Naive thymus-derived CD8-positive, alpha-beta T cell (primary cell): ENCODE measurements at regions not wholly inside any gene's neighbourhood (a gene's known extent, or its start where the extent isn't known, plus 50 kb on each side); places are given as distances from the start of the nearest gene placed in this dataset.
"Not testable (repeated sequence)": the region's sequence is repeated elsewhere in the genome, so short reads cannot be mapped to it uniquely, and the experiment has no call there.

ENCODE experiments used
- ATAC-seq, 2 donors: fragments of 150-1000 bp; cut with Tn5 transposase in 1 of 2; sonication (Bioruptor Pico), chemical (Tn5 transposase) in 1 of 2; 1 replicate in 1 of 2; 2 replicates in 1 of 2; pipeline ENCODE4 v1.10.0; 2021; ENCODE audit warnings: mild to moderate bottlenecking in 2 of 2, moderate library complexity in 2 of 2
- POLR2A ChIA-PET: fragments of 350-600 bp; sonication (Branson Sonifier 250); formaldehyde crosslinking; loops from one replicate; lab custom pipeline; 2021; ENCODE audit warnings: antibody characterized with exemption; lab: Charles Lee
- DNase-seq, 10 donors: peaks; one replicate each; pipeline versions ENCODE4 v3.0.0 to v3.0.0-alpha.2; 2020 to 2022
- H3K27ac Mint-ChIP-seq, 10 donors: one replicate each; pipeline ENCODE4 v1.8.0; 2020 to 2022; ENCODE audit warnings: mild to moderate bottlenecking in 10 of 10, mixed read lengths in 10 of 10, moderate library complexity in 4 of 10, inconsistent platforms in 1 of 10
- H3K27me3 Mint-ChIP-seq, 5 donors: one replicate each; pipeline ENCODE4 v1.8.0; 2021 to 2022; ENCODE audit warnings: mixed read lengths in 5 of 5
- H3K36me3 Mint-ChIP-seq, 3 donors: one replicate each; pipeline ENCODE4 v1.8.0; 2020 to 2022; ENCODE audit warnings: mixed read lengths in 3 of 3, mild to moderate bottlenecking in 2 of 3, inconsistent platforms in 1 of 3
- H3K4me1 Mint-ChIP-seq, 4 donors: one replicate each; pipeline ENCODE4 v1.8.0; 2021 to 2022; ENCODE audit warnings: mixed read lengths in 4 of 4
- H3K4me3 Mint-ChIP-seq, 10 donors: one replicate each; pipeline ENCODE4 v1.8.0; 2020 to 2022; ENCODE audit warnings: mild to moderate bottlenecking in 10 of 10, mixed read lengths in 10 of 10, moderate library complexity in 6 of 10, inconsistent platforms in 1 of 10
- H3K9me3 Mint-ChIP-seq, 9 donors: one replicate each; pipeline ENCODE4 v1.8.0; 2020 to 2022; ENCODE audit warnings: mixed read lengths in 9 of 9, mild to moderate bottlenecking in 3 of 9, inconsistent platforms in 1 of 9, moderate library complexity in 1 of 9

DNA sequence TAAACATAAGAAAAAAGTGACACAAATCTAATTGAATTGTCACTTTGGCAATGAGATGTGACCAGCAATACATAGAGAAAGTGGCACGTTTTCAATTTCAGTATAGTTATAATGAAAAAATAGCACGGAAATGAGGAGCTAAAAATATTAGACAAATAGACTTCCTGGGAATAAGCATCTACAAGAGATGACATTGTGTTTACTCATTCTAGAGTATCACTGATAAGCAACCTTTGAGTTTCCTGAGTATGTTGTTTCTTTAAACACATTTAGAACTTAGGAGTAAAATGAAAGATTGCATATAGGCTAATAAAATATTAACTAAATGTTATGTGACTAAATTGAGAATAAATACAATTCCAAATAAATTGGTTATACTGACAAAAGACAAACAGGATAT, 207.1 kb upstream of the SLITRK6 start:
- H3K4me1 Mint-ChIP-seq, result no peaks in the 10 kb centered on the region
- H3K4me3 Mint-ChIP-seq, result no peak overlapping the region
- POLR2A ChIA-PET, result no interaction called here
- no peak overlapping the region for H3K27ac Mint-ChIP-seq
- no peaks in the 10 kb centered on the region for H3K27me3 Mint-ChIP-seq
- no peak for DNase-seq
- H3K36me3 Mint-ChIP-seq, result no peaks in the 10 kb centered on the region
- peaks cover 0 to 16% (median 4%) of the 10 kb centered on the region in 9 donors for H3K9me3 Mint-ChIP-seq
- ATAC-seq, result no peak

DNA sequence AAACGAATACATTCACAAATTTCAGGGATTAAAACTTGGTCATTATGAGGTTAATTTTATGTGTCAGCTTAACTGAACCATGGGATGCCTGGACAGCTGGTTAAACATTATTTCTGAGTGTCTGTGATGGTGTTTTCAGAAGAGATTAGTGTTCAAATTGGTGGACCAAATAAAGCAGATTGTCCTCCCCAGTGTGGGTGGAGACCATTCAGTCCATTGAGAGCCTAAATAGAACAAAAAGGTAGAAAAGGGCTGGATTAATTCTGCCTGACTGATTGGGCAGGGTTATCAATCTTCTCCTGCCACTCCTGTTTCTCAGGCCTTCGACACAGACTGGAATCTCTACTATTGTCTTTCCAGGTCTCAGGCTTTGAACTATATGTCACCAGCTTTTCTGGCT, 203.8 kb upstream of the SLITRK6 start:
- ATAC-seq (no peak), DNase-seq (no peak)
- Mint-ChIP-seq H3K27me3 (no peaks in the 10 kb centered on the region), H3K9me3 (peaks cover 0 to 9% (median 0%) of the 10 kb centered on the region in 9 donors), H3K4me1 (no peaks in the 10 kb centered on the region), H3K4me3 (no peak overlapping the region), H3K36me3 (no peaks in the 10 kb centered on the region), H3K27ac (no peak overlapping the region)
- POLR2A ChIA-PET, result no interaction called here

DNA sequence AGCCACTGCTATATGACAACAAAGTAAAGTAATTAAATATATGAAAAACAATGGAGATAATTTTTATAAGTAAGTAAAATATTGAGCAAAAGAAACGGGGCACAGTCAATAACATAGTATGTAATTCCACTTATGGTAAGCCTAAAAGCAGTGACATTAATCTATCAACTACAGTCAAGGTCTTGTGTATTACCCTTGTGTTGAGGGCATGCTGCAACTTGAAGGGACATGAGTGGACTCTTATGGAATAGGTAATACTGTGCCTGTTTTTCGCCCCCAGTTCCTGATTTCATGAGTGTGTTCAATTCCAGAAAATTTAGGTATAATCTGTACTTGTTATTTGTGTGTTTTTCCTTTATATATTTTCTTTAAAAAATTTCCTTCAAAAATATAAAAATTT, 201.3 kb upstream of the SLITRK6 start:
- Mint-ChIP-seq H3K4me3 (no peak overlapping the region), H3K9me3 (peaks cover 0 to 2% (median 0%) of the 10 kb centered on the region in 9 donors), H3K27me3 (no peaks in the 10 kb centered on the region), H3K27ac (no peak overlapping the region), H3K4me1 (no peaks in the 10 kb centered on the region), H3K36me3 (no peaks in the 10 kb centered on the region)
- DNase-seq (no peak), ATAC-seq (no peak)
- POLR2A ChIA-PET, result no interaction called here

DNA sequence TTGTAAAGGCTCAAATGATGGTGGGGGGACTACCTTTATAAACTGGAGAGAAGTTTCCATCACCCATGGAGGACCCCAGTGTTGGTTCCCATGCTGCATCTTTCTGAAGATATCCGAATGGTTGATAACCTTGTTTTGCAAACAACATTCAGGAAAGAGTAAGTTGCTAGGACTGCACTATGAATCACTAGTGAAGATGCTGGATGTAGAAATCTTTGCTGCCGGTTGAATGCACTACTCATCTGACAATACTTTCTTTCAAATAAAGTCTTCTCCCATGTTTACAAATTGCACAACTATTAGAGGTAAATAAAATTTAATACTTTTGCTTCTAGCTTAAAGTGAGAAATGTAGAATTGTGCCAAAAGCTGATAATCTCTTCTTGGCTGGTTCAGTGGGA, 198.4 kb upstream of the SLITRK6 start:
- H3K36me3 Mint-ChIP-seq, result no peaks in the 10 kb centered on the region

DNA sequence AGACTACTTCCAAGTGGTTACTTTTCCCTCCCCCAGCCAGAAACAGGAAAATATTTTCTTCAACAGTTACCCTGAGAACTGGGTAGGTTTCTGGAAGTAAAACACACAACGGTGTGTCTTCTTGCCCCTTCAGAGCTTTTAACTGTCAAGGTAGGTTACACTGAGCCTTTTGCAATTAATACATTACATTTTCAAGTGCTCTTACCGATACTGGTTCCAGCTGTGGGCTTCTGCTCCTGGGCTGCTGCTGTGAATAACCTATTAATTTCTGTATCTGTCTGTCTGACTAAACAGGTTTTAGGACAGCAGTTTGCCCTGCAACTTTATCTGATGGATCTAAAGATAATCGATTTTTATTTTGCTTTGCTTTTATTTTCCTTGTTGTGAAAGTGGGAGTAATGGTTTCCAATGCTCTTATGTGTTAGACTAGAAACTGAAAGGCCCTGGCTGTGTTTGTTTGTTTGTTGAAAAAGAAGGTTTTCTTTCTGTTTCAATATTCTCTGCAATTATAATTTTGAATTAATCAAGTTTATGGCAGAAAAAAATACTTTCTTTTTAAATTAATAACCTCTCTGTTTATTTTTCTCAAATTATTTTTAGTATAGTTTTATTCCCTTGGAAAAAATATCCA, 196.7 kb upstream of the SLITRK6 start:
- ATAC-seq (no peak), DNase-seq (no peak)
- no peak overlapping the region for H3K27ac Mint-ChIP-seq
- no peaks in the 10 kb centered on the region for H3K4me1 Mint-ChIP-seq
- peaks cover 0 to 21% (median 0%) of the 10 kb centered on the region in 9 donors for H3K9me3 Mint-ChIP-seq
- H3K36me3 Mint-ChIP-seq, result no peaks in the 10 kb centered on the region
- H3K27me3 Mint-ChIP-seq, result no peaks in the 10 kb centered on the region
- H3K4me3 Mint-ChIP-seq, result no peak overlapping the region
- POLR2A ChIA-PET, result no interaction called here

More for the DNA sequence above, 198.4 kb upstream of the SLITRK6 start:
- no peaks in the 10 kb centered on the region for H3K4me1 Mint-ChIP-seq
- ATAC-seq (no peak), DNase-seq (no peak)
- POLR2A ChIA-PET, result no interaction called here
- peaks cover 0 to 21% (median 0%) of the 10 kb centered on the region in 9 donors for H3K9me3 Mint-ChIP-seq
- no peak overlapping the region for H3K4me3 Mint-ChIP-seq
- no peak overlapping the region for H3K27ac Mint-ChIP-seq
- no peaks in the 10 kb centered on the region for H3K27me3 Mint-ChIP-seq

DNA sequence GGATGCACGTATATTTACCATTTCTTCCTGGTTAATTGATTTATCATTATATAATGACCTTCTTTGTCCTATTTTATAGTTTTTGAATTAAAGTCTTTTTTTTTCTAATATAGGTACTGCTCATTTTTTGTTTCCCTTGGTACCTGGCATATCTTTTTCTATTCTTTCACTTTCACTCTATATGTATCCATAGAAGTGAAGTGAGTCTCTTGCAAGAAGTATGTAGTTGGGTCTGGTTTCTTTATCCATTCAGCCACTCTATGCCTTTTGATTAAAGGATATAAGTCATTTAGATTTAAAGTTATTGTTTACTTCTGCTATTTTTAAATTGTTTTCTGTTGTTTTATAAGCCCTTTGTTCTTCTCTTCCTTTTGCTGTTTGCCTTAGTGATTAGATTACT, 194.3 kb upstream of the SLITRK6 start:
- ATAC-seq (no peak), DNase-seq (no peak)
- Mint-ChIP-seq H3K27ac (no peak overlapping the region), H3K4me1 (no peaks in the 10 kb centered on the region), H3K4me3 (no peak overlapping the region), H3K36me3 (no peaks in the 10 kb centered on the region), H3K9me3 (peaks cover 0 to 24% (median 5%) of the 10 kb centered on the region in 9 donors), H3K27me3 (no peaks in the 10 kb centered on the region)
- POLR2A ChIA-PET, result no interaction called here

DNA sequence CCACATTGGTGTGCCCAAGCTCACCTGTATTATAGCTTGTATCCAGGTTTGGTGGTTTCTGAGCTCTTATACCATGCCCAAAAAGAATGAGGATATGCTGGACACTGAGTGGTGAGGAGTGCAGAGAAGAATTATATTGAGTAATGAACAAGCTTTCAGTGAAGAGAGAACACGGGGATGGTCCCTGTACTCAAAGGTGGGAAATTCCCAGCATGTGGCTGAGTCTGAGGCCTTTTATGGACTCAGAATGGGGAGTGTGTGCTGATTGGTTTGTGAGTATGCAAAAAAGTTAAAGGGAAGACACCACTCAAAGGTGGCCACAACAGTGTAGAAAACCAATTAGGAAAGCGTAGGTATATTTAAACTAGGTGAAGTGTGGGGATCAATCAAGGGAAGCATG, 191.2 kb upstream of the SLITRK6 start:
- H3K4me1 Mint-ChIP-seq, result no peaks in the 10 kb centered on the region
- DNase-seq (no peak), ATAC-seq (no peak)
- H3K9me3 Mint-ChIP-seq, result peaks cover 0 to 29% (median 7%) of the 10 kb centered on the region in 9 donors
- POLR2A ChIA-PET, result no interaction called here
- H3K36me3 Mint-ChIP-seq, result no peaks in the 10 kb centered on the region
- H3K27me3 Mint-ChIP-seq, result no peaks in the 10 kb centered on the region
- H3K4me3 Mint-ChIP-seq, result peak overlapping the region in 1 of 10 donors; percentile 57
- H3K27ac Mint-ChIP-seq, result no peak overlapping the region

DNA sequence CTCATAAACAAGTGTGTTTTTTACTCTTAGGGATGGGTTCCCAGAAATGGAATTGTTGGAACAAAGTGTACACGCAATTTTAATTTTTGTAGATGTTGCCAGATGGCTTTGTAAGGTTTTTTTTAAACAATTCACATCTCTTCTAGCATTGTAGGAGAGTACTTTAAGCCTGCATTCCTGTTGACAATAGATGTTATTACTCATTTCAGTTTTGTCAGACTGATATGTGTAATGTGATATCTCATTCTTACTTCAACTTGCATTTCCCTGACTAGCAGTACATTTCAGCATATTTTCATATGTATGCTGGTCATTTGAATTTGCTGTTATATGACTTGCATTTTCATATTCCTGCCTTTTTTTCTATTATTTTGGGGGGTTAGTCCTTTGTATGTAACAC, 186.6 kb upstream of the SLITRK6 start:
- Mint-ChIP-seq H3K27me3 (no peaks in the 10 kb centered on the region), H3K4me1 (no peaks in the 10 kb centered on the region), H3K36me3 (no peaks in the 10 kb centered on the region), H3K27ac (no peak overlapping the region), H3K4me3 (no peak overlapping the region), H3K9me3 (peaks cover 3 to 14% (median 10%) of the 10 kb centered on the region in 9 donors)
- POLR2A ChIA-PET, result no interaction called here
- no peak for DNase-seq
- no peak for ATAC-seq

DNA sequence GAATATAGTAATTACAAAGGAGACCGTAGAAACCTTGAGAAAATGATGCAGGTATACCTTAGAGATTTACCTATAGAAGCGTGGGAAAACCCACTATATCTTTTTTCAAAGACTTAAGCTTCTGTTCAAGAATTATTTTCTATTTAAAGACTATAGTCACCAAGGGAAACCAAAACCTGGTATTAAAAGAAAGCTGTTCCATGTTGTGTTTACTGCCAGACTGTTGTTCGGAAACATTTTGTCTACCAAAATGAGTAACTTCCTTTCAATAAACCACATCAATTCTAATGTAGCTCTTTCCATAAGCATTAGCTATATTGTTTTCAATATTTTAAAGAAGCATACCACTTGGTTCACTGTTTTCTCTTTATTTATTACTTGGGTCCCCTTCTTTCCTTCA, 182.9 kb upstream of the SLITRK6 start:
- Mint-ChIP-seq H3K4me1 (no peaks in the 10 kb centered on the region), H3K4me3 (no peak overlapping the region), H3K27me3 (no peaks in the 10 kb centered on the region), H3K27ac (no peak overlapping the region), H3K9me3 (peaks cover 0 to 21% (median 8%) of the 10 kb centered on the region in 9 donors), H3K36me3 (no peaks in the 10 kb centered on the region)
- no peak for DNase-seq
- ATAC-seq, result no peak
- POLR2A ChIA-PET, result no interaction called here

DNA sequence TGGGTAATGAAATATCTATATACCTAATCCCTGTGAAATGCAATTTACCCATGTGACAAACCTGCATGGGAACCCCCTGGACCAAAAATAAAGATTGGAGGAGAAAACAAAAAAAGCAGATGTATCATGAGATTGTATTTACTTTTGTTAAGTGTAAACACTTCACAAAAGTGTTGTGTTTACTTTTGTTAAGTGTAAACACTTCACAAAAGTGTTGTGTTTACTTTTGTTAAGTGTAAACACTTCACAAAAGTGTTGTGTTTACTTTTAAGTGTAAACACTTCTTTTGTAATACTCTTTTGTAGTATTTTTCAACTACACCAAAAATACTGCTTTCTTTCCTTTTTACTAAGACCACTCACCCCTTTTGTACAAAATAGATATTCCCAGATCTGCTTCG, 181.2 kb upstream of the SLITRK6 start:
- DNase-seq, H3K36me3 Mint-ChIP-seq, H3K4me1 Mint-ChIP-seq, H3K27me3 Mint-ChIP-seq, POLR2A ChIA-PET, H3K4me3 Mint-ChIP-seq, ATAC-seq, H3K27ac Mint-ChIP-seq: not testable (repeated sequence)
- peaks cover 1 to 29% (median 10%) of the 10 kb centered on the region in 9 donors for H3K9me3 Mint-ChIP-seq

DNA sequence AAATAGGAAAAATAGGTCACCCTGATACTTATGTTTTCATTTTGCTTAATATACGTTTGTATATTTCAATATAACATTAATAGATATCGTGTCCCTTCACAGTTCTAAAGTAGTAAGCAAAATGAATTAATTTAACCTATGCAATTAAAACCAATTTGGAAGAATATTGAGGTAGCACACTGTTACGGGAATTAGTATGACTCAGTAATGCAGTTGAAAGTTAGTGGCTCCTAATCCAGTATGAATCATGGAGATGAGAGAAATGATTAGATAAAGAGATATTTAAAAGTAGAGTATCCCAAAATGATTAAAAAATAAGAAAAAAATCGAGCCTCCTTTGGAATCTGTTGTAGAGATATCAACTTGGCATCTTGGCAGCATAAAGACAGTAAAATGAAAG, 177.0 kb upstream of the SLITRK6 start:
- H3K4me1 Mint-ChIP-seq, result no peaks in the 10 kb centered on the region
- H3K9me3 Mint-ChIP-seq, result peaks cover 2 to 33% (median 9%) of the 10 kb centered on the region in 9 donors
- no peak overlapping the region for H3K27ac Mint-ChIP-seq
- DNase-seq (no peak), ATAC-seq (no peak)
- no peaks in the 10 kb centered on the region for H3K27me3 Mint-ChIP-seq
- POLR2A ChIA-PET, result no interaction called here
- H3K4me3 Mint-ChIP-seq, result no peak overlapping the region
- no peaks in the 10 kb centered on the region for H3K36me3 Mint-ChIP-seq

DNA sequence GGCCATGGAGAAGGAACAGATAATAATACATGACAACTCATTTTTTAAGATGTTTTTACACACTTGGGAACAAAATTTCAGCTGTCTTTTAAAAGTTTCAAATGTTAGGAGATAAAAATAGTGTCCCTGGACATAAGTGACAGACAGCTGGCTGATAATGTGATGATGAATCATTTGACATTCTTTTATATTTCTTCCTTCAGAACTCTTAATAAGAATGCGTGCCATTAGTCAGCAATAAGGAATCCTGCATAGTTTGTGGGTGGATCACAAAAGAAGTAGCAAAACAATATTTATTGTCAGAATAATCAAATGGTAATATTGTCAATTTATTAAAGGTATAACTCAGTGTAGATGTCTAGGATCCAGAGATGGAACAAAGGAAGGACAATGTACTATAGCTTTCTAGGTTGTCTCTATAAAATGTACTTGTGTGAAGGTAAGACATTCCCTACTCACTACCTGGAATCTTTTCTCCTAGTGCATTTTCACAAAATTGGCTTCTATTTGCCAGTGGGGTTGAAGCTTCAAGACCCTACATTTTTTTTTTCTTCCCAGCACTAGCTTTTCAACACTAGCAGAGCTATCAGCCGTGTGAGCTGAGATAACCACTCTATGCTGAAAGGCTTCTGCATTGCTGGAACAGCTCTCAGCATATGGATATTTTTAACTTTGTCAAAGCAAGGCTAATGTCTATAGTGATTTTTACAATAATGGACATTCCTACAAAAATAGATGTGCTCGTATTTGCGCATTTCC, 175.6 kb upstream of the SLITRK6 start:
- POLR2A ChIA-PET, result no interaction called here
- no peaks in the 10 kb centered on the region for H3K36me3 Mint-ChIP-seq
- no peaks in the 10 kb centered on the region for H3K27me3 Mint-ChIP-seq
- H3K27ac Mint-ChIP-seq, result no peak overlapping the region
- H3K9me3 Mint-ChIP-seq, result peaks cover 2 to 29% (median 8%) of the 10 kb centered on the region in 9 donors
- no peak overlapping the region for H3K4me3 Mint-ChIP-seq
- ATAC-seq, result no peak
- no peaks in the 10 kb centered on the region for H3K4me1 Mint-ChIP-seq
- DNase-seq, result no peak

DNA sequence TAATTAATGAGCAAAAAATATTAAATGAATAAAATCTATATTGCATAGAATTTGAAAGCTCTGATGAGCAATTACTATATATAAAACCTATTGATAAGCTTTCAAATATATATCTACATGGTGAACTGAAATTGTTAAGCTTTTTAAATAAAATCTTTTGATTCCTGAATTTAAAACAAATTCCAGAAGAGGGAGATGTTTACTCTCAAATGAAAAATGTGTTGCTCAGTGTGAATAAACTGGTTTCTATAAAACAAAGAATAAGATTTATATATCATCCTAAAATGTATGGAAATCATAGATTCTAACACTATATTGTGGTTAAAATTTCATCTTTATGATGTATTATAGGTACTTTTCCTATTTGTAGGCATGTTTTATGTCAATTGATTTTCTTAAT, 171.5 kb upstream of the SLITRK6 start:
- ATAC-seq, result no peak
- Mint-ChIP-seq H3K27ac (no peak overlapping the region), H3K4me1 (no peaks in the 10 kb centered on the region), H3K4me3 (no peak overlapping the region), H3K36me3 (no peaks in the 10 kb centered on the region), H3K27me3 (no peaks in the 10 kb centered on the region), H3K9me3 (peaks cover 0 to 13% (median 6%) of the 10 kb centered on the region in 9 donors)
- DNase-seq, result no peak
- POLR2A ChIA-PET, result no interaction called here
